GM06990 (cell line): ENCODE measurements at regions not wholly inside any gene's neighbourhood (a gene's known extent, or its start where the extent isn't known, plus 50 kb on each side); places are given as distances from the start of the nearest gene placed in this dataset.
"Not testable (repeated sequence)": the region's sequence is repeated elsewhere in the genome, so short reads cannot be mapped to it uniquely, and the experiment has no call there.

ENCODE experiments used
- DNase-seq: peaks from one replicate; pipeline ENCODE4 v3.0.0-alpha.2; 2011; ENCODE audit not compliant: insufficient read length; ENCODE audit errors: extremely low read depth
- H3K27me3 ChIP-seq: replicated peaks from 2 replicates; pipeline ENCODE4 v1.6.0; 2011; ENCODE audit warnings: low read length; ENCODE audit not compliant: control insufficient read depth, insufficient read depth
- H3K36me3 ChIP-seq: 2 replicates; pipeline ENCODE4 v1.5.1; 2011; ENCODE audit warnings: low read length; ENCODE audit not compliant: control insufficient read depth, insufficient read depth
- H3K4me3 ChIP-seq: replicated peaks from 2 replicates; pipeline ENCODE4 v1.5.1; 2011; ENCODE audit warnings: low read depth, mild to moderate bottlenecking, control low read depth, low read length
- CTCF ChIP-seq: IDR thresholded peaks from 2 replicates; pipeline ENCODE4 v1.5.1; 2011; ENCODE audit warnings: low read length, control low read depth, mild to moderate bottlenecking, inconsistent platforms; ENCODE audit not compliant: insufficient read depth, poor library complexity, severe bottlenecking

GRCh38 chr11:98495016-98495415 lies 525.7 kb upstream of the CNTN5 start:
- no peak for DNase-seq
- TF ChIP-seq CTCF = no peak
- Histone ChIP-seq H3K36me3 (no peaks in the 10 kb centered on the region), H3K27me3 (no peaks in the 10 kb centered on the region), H3K4me3 (no peak overlapping the region)

- Histone ChIP-seq H3K27me3 (no peaks in the 10 kb centered on the region), H3K36me3 (no peaks in the 10 kb centered on the region), H3K4me3 (no peak overlapping the region)
- DNase-seq = no peak
- TF ChIP-seq CTCF = no peak
Measured at GRCh38 chr11:98495601-98496000, 525.1 kb upstream of the CNTN5 start.

GRCh38 chr11:98507208-98507607 lies 513.5 kb upstream of the CNTN5 start:
- no peak for DNase-seq
- H3K36me3 ChIP-seq = no peaks in the 10 kb centered on the region
- no peaks in the 10 kb centered on the region for H3K27me3 ChIP-seq
- H3K4me3 ChIP-seq = no peak overlapping the region
- no peak for TF ChIP-seq CTCF

- Histone ChIP-seq H3K27me3 (no peaks in the 10 kb centered on the region), H3K36me3 (no peaks in the 10 kb centered on the region), H3K4me3 (no peak overlapping the region)
- no peak for TF ChIP-seq CTCF
- no peak for DNase-seq
Measured at GRCh38 chr11:98512938-98513337, 507.8 kb upstream of the CNTN5 start.

GRCh38 chr11:98531576-98531975 lies 489.2 kb upstream of the CNTN5 start:
- no peak for DNase-seq
- Histone ChIP-seq H3K36me3 (no peaks in the 10 kb centered on the region), H3K27me3 (no peaks in the 10 kb centered on the region), H3K4me3 (no peak overlapping the region)
- TF ChIP-seq CTCF = no peak

GRCh38 chr11:98536023-98536422 lies 484.7 kb upstream of the CNTN5 start:
- no peaks in the 10 kb centered on the region for H3K36me3 ChIP-seq
- TF ChIP-seq CTCF = no peak
- no peak overlapping the region for H3K4me3 ChIP-seq
- no peaks in the 10 kb centered on the region for H3K27me3 ChIP-seq
- no peak for DNase-seq

- not testable (repeated sequence) for H3K36me3 ChIP-seq, H3K27me3 ChIP-seq, H3K4me3 ChIP-seq, DNase-seq
Measured at GRCh38 chr11:98538358-98538757, 482.4 kb upstream of the CNTN5 start.
